Endothelial cell of umbilical vein (primary cell): ENCODE measurements at regions not wholly inside any gene's neighbourhood (a gene's known extent, or its start where the extent isn't known, plus 50 kb on each side); places are given as distances from the start of the nearest gene placed in this dataset.

Experiments
- BruUV-seq: library from RNA; stranded (reverse); fragments of 400-500 nt; replicated peaks from 2 replicates; lab custom pipeline; 2021; lab: Mats Ljungman, UMichigan
- CTCF ChIA-PET: fragments of 300-600, 350-600 bp; sonication (Branson Sonifier 250); formaldehyde crosslinking; loops from one replicate; lab custom pipeline; 2021; ENCODE audit warnings: antibody characterized with exemption, inconsistent platforms; lab: Charles Lee
- POLR2A ChIA-PET: fragments of 300-600, 350-600 bp; sonication (Branson Sonifier 250); formaldehyde crosslinking; loops from one replicate; lab custom pipeline; 2021; ENCODE audit warnings: antibody characterized with exemption, inconsistent platforms; lab: Charles Lee
- DNase-seq: peaks from one replicate; pipeline ENCODE4 v3.0.0-alpha.2; 2011; ENCODE audit warnings: low read depth, low spot score
- FAIRE-seq: peaks from 2 replicates; lab custom pipeline; 2011; peaks lifted over from hg19 to GRCh38; lab: Jason Lieb, UNC
- H2AFZ ChIP-seq: 2 replicates; pipeline ENCODE4 v1.6.0; 2012; ENCODE audit warnings: low read depth, low read length, control low read depth, inconsistent platforms
- H3K27ac ChIP-seq: 2 replicates; pipeline ENCODE4 v1.5.1; 2011; ENCODE audit warnings: low read depth, mild to moderate bottlenecking, control low read depth, low read length, moderate library complexity; ENCODE audit not compliant: insufficient read depth
- H3K27me3 ChIP-seq, 2 experiments: 2 replicates each; pipeline versions ENCODE4 v1.6.0 to v1.6.1; 2011; ENCODE audit warnings: low read length in 2 of 2, mixed read lengths in 1 of 2; ENCODE audit not compliant: control insufficient read depth in 2 of 2, insufficient read depth in 2 of 2
- H3K36me3 ChIP-seq, 2 experiments: 2 replicates in 1 of 2; 3 replicates in 1 of 2; pipeline ENCODE4 v1.5.1; 2011; ENCODE audit warnings: low read length in 2 of 2, mild to moderate bottlenecking in 1 of 2, moderate library complexity in 1 of 2; ENCODE audit not compliant: control insufficient read depth in 2 of 2, insufficient read depth in 2 of 2; ENCODE audit errors: extremely low read depth in 1 of 2
- H3K4me1 ChIP-seq: 3 replicates; pipeline ENCODE4 v1.5.1; 2011; ENCODE audit warnings: mild to moderate bottlenecking, low read length; ENCODE audit not compliant: control insufficient read depth, insufficient read depth; ENCODE audit errors: extremely low read depth
- H3K4me2 ChIP-seq: 2 replicates; pipeline ENCODE4 v1.6.1; 2011; ENCODE audit warnings: low read length, control low read depth, mixed read lengths; ENCODE audit not compliant: insufficient read depth
- H3K4me3 ChIP-seq, 3 experiments: fragments of 200-600 bp in 1 of 3; sonication (generic), shearing (Covaris generic) in 1 of 3; replicated peaks in 1 of 3; 2 replicates each; pipeline ENCODE4 v1.5.1; 2011 to 2016; ENCODE audit warnings: control low read depth in 3 of 3, low read length in 3 of 3, mild to moderate bottlenecking in 2 of 3, inconsistent platforms in 1 of 3, low read depth in 1 of 3, moderate library complexity in 1 of 3; ENCODE audit not compliant: insufficient read depth in 1 of 3
- H3K79me2 ChIP-seq: 2 replicates; pipeline ENCODE4 v1.6.0; 2012; ENCODE audit warnings: low read length, inconsistent platforms; ENCODE audit not compliant: control insufficient read depth, insufficient read depth
- H3K9ac ChIP-seq: replicated peaks from 2 replicates; pipeline ENCODE3; 2011; ENCODE audit warnings: low read length, control low read depth; ENCODE audit not compliant: insufficient read depth; ENCODE audit errors: extremely low read depth
- H3K9me1 ChIP-seq: replicated peaks from 3 replicates; pipeline ENCODE4 v1.6.0; 2011; ENCODE audit warnings: mild to moderate bottlenecking, low read length; ENCODE audit not compliant: control insufficient read depth, insufficient read depth; ENCODE audit errors: extremely low read depth
- H3K9me3 ChIP-seq: replicated peaks from 2 replicates; pipeline ENCODE4 v1.5.1; 2012; ENCODE audit warnings: low read length, inconsistent platforms; ENCODE audit not compliant: control insufficient read depth, insufficient read depth
- H4K20me1 ChIP-seq: replicated peaks from 2 replicates; pipeline ENCODE3; 2011; ENCODE audit warnings: mild to moderate bottlenecking, low read length; ENCODE audit not compliant: control insufficient read depth, insufficient read depth; ENCODE audit errors: extremely low read depth
- EZH2 ChIP-seq: IDR thresholded peaks from 2 replicates; pipeline ENCODE4 v1.6.1; 2012; ENCODE audit warnings: borderline replicate concordance, low read depth, mild to moderate bottlenecking, moderate library complexity, low read length, inconsistent platforms; ENCODE audit not compliant: severe bottlenecking
- FOS ChIP-seq: IDR thresholded peaks from 2 replicates; pipeline ENCODE4 v1.6.1; 2011; ENCODE audit warnings: mild to moderate bottlenecking, low read length, moderate library complexity, borderline replicate concordance; ENCODE audit not compliant: insufficient read depth
- GATA2 ChIP-seq: IDR thresholded peaks from 2 replicates; pipeline ENCODE4 v1.7.0; 2011; ENCODE audit warnings: low read depth, mild to moderate bottlenecking, moderate library complexity, mixed read lengths, low read length; ENCODE audit not compliant: insufficient read length, insufficient read depth
- JUN ChIP-seq: IDR thresholded peaks from 2 replicates; pipeline ENCODE4 v1.6.1; 2011; ENCODE audit warnings: borderline replicate concordance, low read depth; ENCODE audit not compliant: insufficient read length, insufficient read depth
- MYC ChIP-seq: IDR thresholded peaks from one replicate; pipeline ENCODE4 v1.6.1; 2011; ENCODE audit warnings: mild to moderate bottlenecking, low read depth, low read length
- POLR2A ChIP-seq: IDR thresholded peaks from 2 replicates; pipeline ENCODE4 v1.6.1; 2012; ENCODE audit warnings: low read depth, mild to moderate bottlenecking, control low read depth, low read length
- POLR2AphosphoS5 ChIP-seq: IDR thresholded peaks from 2 replicates; pipeline ENCODE4 v1.6.1; 2012; ENCODE audit warnings: low read depth, mild to moderate bottlenecking, control low read depth, low read length, moderate library complexity; ENCODE audit not compliant: insufficient read depth
- dilution Hi-C: fragments of 300-500 bp; cut with MboI; formaldehyde crosslinking; loops from one replicate; pipeline ENCODE4 v1.15.0; 2019; ENCODE audit warnings: low sequenced_read_pairs; ENCODE audit not compliant: extremely low pct_ligation_motif_present
- intact Hi-C: fragments of 100-400 bp; cut with micrococcal nuclease; formaldehyde crosslinking; loops from one replicate; pipeline ENCODE4 v1.10.0; 2022
- TF ChIP-seq, protein P1 (sequence below), 2 donors: IDR thresholded peaks; 1 replicate in 1 of 2; 2 replicates in 1 of 2; pipeline ENCODE4 v1.5.1; 2011; ENCODE audit warnings: low read length in 2 of 2, mild to moderate bottlenecking in 2 of 2, moderate library complexity in 2 of 2, control low read depth in 1 of 2, inconsistent platforms in 1 of 2, low read depth in 1 of 2; ENCODE audit not compliant: insufficient read depth in 1 of 2; ENCODE audit errors: extremely low read depth in 1 of 2
- TF ChIP-seq, protein P2 (sequence below): IDR thresholded peaks from 2 replicates; pipeline ENCODE4 v1.6.1; 2011; ENCODE audit not compliant: insufficient read depth, insufficient read length

DNA sequence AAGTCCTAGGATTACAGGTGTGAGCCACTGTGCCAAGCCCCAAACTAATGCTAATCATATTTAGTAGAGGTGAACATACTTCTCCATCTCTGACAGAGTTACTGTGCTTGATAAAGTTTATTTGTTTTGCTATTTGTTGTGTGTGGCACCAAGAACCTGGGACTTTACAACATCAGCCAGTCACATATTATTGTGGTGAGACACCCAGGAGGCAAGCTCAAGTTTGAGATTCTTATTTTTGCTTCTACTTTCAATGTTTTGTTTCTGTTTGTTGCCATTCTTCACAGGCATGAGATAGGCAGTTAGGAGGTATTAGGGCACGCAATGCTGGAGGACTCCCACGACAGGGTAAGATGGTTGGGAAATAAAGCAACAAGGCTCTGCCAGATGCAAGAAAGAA is 346.6 kb downstream of the RPS4Y2 start:
- no TSS peak for BruUV-seq
- intact Hi-C loops (no loop called here), dilution Hi-C loops (no loop called here)
- no peaks in the 10 kb centered on the region for H4K20me1 ChIP-seq
- H3K4me3 ChIP-seq, result no peak overlapping the region
- no peaks in the 10 kb centered on the region for H3K36me3 ChIP-seq
- H2AFZ ChIP-seq, result no peak overlapping the region
- no peak for DNase-seq
- H3K4me1 ChIP-seq, result no peaks in the 10 kb centered on the region
- H3K4me2 ChIP-seq, result no peak overlapping the region
- H3K9ac ChIP-seq, result no peak overlapping the region
- ChIA-PET POLR2A (no interaction called here), CTCF (no interaction called here)
- TF ChIP-seq JUN, result no peak
- TF ChIP-seq, protein P1, sequence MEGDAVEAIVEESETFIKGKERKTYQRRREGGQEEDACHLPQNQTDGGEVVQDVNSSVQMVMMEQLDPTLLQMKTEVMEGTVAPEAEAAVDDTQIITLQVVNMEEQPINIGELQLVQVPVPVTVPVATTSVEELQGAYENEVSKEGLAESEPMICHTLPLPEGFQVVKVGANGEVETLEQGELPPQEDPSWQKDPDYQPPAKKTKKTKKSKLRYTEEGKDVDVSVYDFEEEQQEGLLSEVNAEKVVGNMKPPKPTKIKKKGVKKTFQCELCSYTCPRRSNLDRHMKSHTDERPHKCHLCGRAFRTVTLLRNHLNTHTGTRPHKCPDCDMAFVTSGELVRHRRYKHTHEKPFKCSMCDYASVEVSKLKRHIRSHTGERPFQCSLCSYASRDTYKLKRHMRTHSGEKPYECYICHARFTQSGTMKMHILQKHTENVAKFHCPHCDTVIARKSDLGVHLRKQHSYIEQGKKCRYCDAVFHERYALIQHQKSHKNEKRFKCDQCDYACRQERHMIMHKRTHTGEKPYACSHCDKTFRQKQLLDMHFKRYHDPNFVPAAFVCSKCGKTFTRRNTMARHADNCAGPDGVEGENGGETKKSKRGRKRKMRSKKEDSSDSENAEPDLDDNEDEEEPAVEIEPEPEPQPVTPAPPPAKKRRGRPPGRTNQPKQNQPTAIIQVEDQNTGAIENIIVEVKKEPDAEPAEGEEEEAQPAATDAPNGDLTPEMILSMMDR (IDR thresholded peaks at IDR 0.05; ENCODE audit: extremely low read depth in 1 of 2, insufficient read depth in 1 of 2, low read depth in 1 of 2, low read length in 2 of 2), result no peak
- TF ChIP-seq, protein P2, sequence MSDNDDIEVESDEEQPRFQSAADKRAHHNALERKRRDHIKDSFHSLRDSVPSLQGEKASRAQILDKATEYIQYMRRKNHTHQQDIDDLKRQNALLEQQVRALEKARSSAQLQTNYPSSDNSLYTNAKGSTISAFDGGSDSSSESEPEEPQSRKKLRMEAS, result no peak
- TF ChIP-seq FOS, result no peak
- no peak for TF ChIP-seq POLR2A
- no peak for TF ChIP-seq MYC
- TF ChIP-seq GATA2, result no peak
- TF ChIP-seq EZH2, result no peak
- TF ChIP-seq POLR2AphosphoS5, result no peak
- no peaks in the 10 kb centered on the region for H3K9me3 ChIP-seq
- H3K9me1 ChIP-seq, result no peaks in the 10 kb centered on the region
- H3K27me3 ChIP-seq, result no peaks in the 10 kb centered on the region
- no peak overlapping the region for H3K27ac ChIP-seq
- FAIRE-seq, result no peak
- H3K79me2 ChIP-seq, result no peaks in the 10 kb centered on the region
